Naive B cell (primary cell): ENCODE measurements at regions not wholly inside any gene's neighbourhood (a gene's known extent, or its start where the extent isn't known, plus 50 kb on each side); places are given as distances from the start of the nearest gene placed in this dataset.

Experiments used
- ATAC-seq, 2 donors: fragments of 150-1000 bp; cut with Tn5 transposase; 2 replicates each; pipeline ENCODE4 v1.10.0; 2021; ENCODE audit warnings: low read depth in 2 of 2, mild to moderate bottlenecking in 2 of 2, moderate library complexity in 2 of 2
- DNase-seq: peaks from one replicate; pipeline ENCODE4 v3.0.0; 2022
- H3K27ac Mint-ChIP-seq, 6 donors: one replicate each; pipeline ENCODE4 v1.8.0; 2020 to 2022; ENCODE audit warnings: mild to moderate bottlenecking in 6 of 6, mixed read lengths in 6 of 6, moderate library complexity in 5 of 6, inconsistent platforms in 2 of 6
- H3K27me3 Mint-ChIP-seq, 3 donors: one replicate each; pipeline ENCODE4 v1.8.0; 2021 to 2022; ENCODE audit warnings: mixed read lengths in 3 of 3, mild to moderate bottlenecking in 1 of 3
- H3K36me3 Mint-ChIP-seq, 2 donors: one replicate each; pipeline ENCODE4 v1.8.0; 2020 to 2022; ENCODE audit warnings: mixed read lengths in 2 of 2, inconsistent platforms in 1 of 2, mild to moderate bottlenecking in 1 of 2
- H3K4me1 Mint-ChIP-seq, 3 donors: one replicate each; pipeline ENCODE4 v1.8.0; 2020 to 2022; ENCODE audit warnings: mixed read lengths in 3 of 3, inconsistent platforms in 1 of 3, mild to moderate bottlenecking in 1 of 3, moderate library complexity in 1 of 3
- H3K4me3 Mint-ChIP-seq, 8 donors: one replicate each; pipeline ENCODE4 v1.8.0; 2020 to 2022; ENCODE audit warnings: mild to moderate bottlenecking in 8 of 8, mixed read lengths in 8 of 8, moderate library complexity in 8 of 8, inconsistent platforms in 2 of 8
- H3K9me3 Mint-ChIP-seq, 7 donors: one replicate each; pipeline ENCODE4 v1.8.0; 2020 to 2022; ENCODE audit warnings: mixed read lengths in 7 of 7, mild to moderate bottlenecking in 5 of 7, inconsistent platforms in 2 of 7, moderate library complexity in 1 of 7

GRCh38 chr20:48267860-48268633, 482.8 kb upstream of the SULF2 start:
- Mint-ChIP-seq H3K36me3 (peaks cover 0 to 4% of the 10 kb centered on the region in 2 donors), H3K27me3 (peaks cover 4 to 14% (median 6%) of the 10 kb centered on the region in 3 donors), H3K9me3 (peaks cover 0 to 7% (median 2%) of the 10 kb centered on the region in 7 donors), H3K4me3 (no peak overlapping the region), H3K27ac (no peak overlapping the region), H3K4me1 (no peaks in the 10 kb centered on the region)
- DNase-seq (no peak), ATAC-seq (no peak)

- DNase-seq (no peak), ATAC-seq (no peak)
- H3K4me3 Mint-ChIP-seq: no peak overlapping the region
- H3K4me1 Mint-ChIP-seq: no peaks in the 10 kb centered on the region
- peaks cover 0 to 9% (median 3%) of the 10 kb centered on the region in 3 donors for H3K27me3 Mint-ChIP-seq
- H3K36me3 Mint-ChIP-seq: no peaks in the 10 kb centered on the region
- H3K27ac Mint-ChIP-seq: no peak overlapping the region
- peaks cover 0 to 4% (median 0%) of the 10 kb centered on the region in 7 donors for H3K9me3 Mint-ChIP-seq
These were observed 481.3 kb upstream of the SULF2 start for GRCh38 chr20:48266571-48266970.

GRCh38 chr20:48265791-48266190, 480.5 kb upstream of the SULF2 start:
- Mint-ChIP-seq H3K9me3 (peaks cover 0 to 4% (median 0%) of the 10 kb centered on the region in 7 donors), H3K27ac (no peak overlapping the region), H3K4me3 (no peak overlapping the region), H3K27me3 (peaks cover 0 to 9% (median 0%) of the 10 kb centered on the region in 3 donors), H3K4me1 (no peaks in the 10 kb centered on the region), H3K36me3 (no peaks in the 10 kb centered on the region)
- DNase-seq (no peak), ATAC-seq (no peak)

GRCh38 chr20:48262955-48263354, 477.7 kb upstream of the SULF2 start:
- H3K27me3 Mint-ChIP-seq: peaks cover 5 to 16% (median 14%) of the 10 kb centered on the region in 3 donors
- no peaks in the 10 kb centered on the region for H3K4me1 Mint-ChIP-seq
- H3K27ac Mint-ChIP-seq: peak overlapping the region in 1 of 6 donors; percentile 19
- ATAC-seq: no peak
- H3K4me3 Mint-ChIP-seq: no peak overlapping the region
- H3K36me3 Mint-ChIP-seq: no peaks in the 10 kb centered on the region
- DNase-seq: no peak
- H3K9me3 Mint-ChIP-seq: peaks cover 0 to 4% (median 0%) of the 10 kb centered on the region in 7 donors

- ATAC-seq: no peak
- DNase-seq: no peak
- no peak overlapping the region for H3K4me3 Mint-ChIP-seq
- H3K36me3 Mint-ChIP-seq: no peaks in the 10 kb centered on the region
- no peak overlapping the region for H3K27ac Mint-ChIP-seq
- H3K9me3 Mint-ChIP-seq: peaks cover 0 to 5% (median 0%) of the 10 kb centered on the region in 7 donors
- H3K27me3 Mint-ChIP-seq: peaks cover 5 to 18% (median 18%) of the 10 kb centered on the region in 3 donors
- no peaks in the 10 kb centered on the region for H3K4me1 Mint-ChIP-seq
These were observed 477.2 kb upstream of the SULF2 start for GRCh38 chr20:48262466-48262865.

GRCh38 chr20:48261398-48261910, 476.2 kb upstream of the SULF2 start:
- DNase-seq (no peak), ATAC-seq (no peak)
- Mint-ChIP-seq H3K27me3 (peaks cover 5 to 26% (median 18%) of the 10 kb centered on the region in 3 donors), H3K27ac (no peak overlapping the region), H3K36me3 (no peaks in the 10 kb centered on the region), H3K4me3 (no peak overlapping the region), H3K9me3 (peaks cover 0 to 12% (median 0%) of the 10 kb centered on the region in 7 donors), H3K4me1 (no peaks in the 10 kb centered on the region)

GRCh38 chr20:48260129-48260756, 475.0 kb upstream of the SULF2 start:
- peaks cover 0 to 21% (median 6%) of the 10 kb centered on the region in 7 donors for H3K9me3 Mint-ChIP-seq
- no peaks in the 10 kb centered on the region for H3K4me1 Mint-ChIP-seq
- no peak overlapping the region for H3K27ac Mint-ChIP-seq
- H3K36me3 Mint-ChIP-seq: peaks cover 0 to 7% of the 10 kb centered on the region in 2 donors
- H3K27me3 Mint-ChIP-seq: peaks cover 5 to 26% (median 18%) of the 10 kb centered on the region in 3 donors
- no peak overlapping the region for H3K4me3 Mint-ChIP-seq
- ATAC-seq (no peak), DNase-seq (no peak)

- Mint-ChIP-seq H3K27ac (peak overlapping the region in 1 of 6 donors; percentile 16), H3K4me1 (no peaks in the 10 kb centered on the region), H3K27me3 (peaks cover 5 to 31% (median 18%) of the 10 kb centered on the region in 3 donors), H3K4me3 (no peak overlapping the region), H3K9me3 (peaks cover 0 to 21% (median 6%) of the 10 kb centered on the region in 7 donors), H3K36me3 (peaks cover 0 to 7% of the 10 kb centered on the region in 2 donors)
- ATAC-seq (no peak), DNase-seq (no peak)
These were observed 474.2 kb upstream of the SULF2 start for GRCh38 chr20:48259456-48259855.

GRCh38 chr20:48257833-48258232, 472.6 kb upstream of the SULF2 start:
- no peak for ATAC-seq
- Mint-ChIP-seq H3K4me1 (no peaks in the 10 kb centered on the region), H3K36me3 (peaks cover 0 to 7% of the 10 kb centered on the region in 2 donors), H3K27me3 (peaks cover 5 to 32% (median 20%) of the 10 kb centered on the region in 3 donors), H3K9me3 (peaks cover 0 to 21% (median 6%) of the 10 kb centered on the region in 7 donors), H3K27ac (no peak overlapping the region), H3K4me3 (no peak overlapping the region)
- no peak for DNase-seq

- no peak for ATAC-seq
- H3K4me1 Mint-ChIP-seq: no peaks in the 10 kb centered on the region
- H3K4me3 Mint-ChIP-seq: no peak overlapping the region
- H3K27me3 Mint-ChIP-seq: peaks cover 4 to 33% (median 16%) of the 10 kb centered on the region in 3 donors
- H3K27ac Mint-ChIP-seq: no peak overlapping the region
- H3K36me3 Mint-ChIP-seq: no peaks in the 10 kb centered on the region
- no peak for DNase-seq
- no peaks in the 10 kb centered on the region for H3K9me3 Mint-ChIP-seq
These were observed 462.7 kb upstream of the SULF2 start for GRCh38 chr20:48247961-48248360.

- no peaks in the 10 kb centered on the region for H3K9me3 Mint-ChIP-seq
- peak overlapping the region in 2 of 6 donors; percentile 71 to 83 for H3K27ac Mint-ChIP-seq
- H3K4me3 Mint-ChIP-seq: no peak overlapping the region
These were observed 460.9 kb upstream of the SULF2 start for GRCh38 chr20:48246061-48246790.

GRCh38 chr20:48242623-48243022, 457.3 kb upstream of the SULF2 start:
- Mint-ChIP-seq H3K27ac (no peak overlapping the region), H3K27me3 (peaks cover 14 to 31% (median 23%) of the 10 kb centered on the region in 3 donors), H3K4me1 (no peaks in the 10 kb centered on the region), H3K36me3 (no peaks in the 10 kb centered on the region), H3K4me3 (no peak overlapping the region), H3K9me3 (no peaks in the 10 kb centered on the region)
- no peak for ATAC-seq
- DNase-seq: no peak

More at GRCh38 chr20:48246061-48246790, 460.9 kb upstream of the SULF2 start:
- ATAC-seq (no peak), DNase-seq (no peak)
- H3K4me1 Mint-ChIP-seq: no peaks in the 10 kb centered on the region
- peaks cover 4 to 23% (median 8%) of the 10 kb centered on the region in 3 donors for H3K27me3 Mint-ChIP-seq
- no peaks in the 10 kb centered on the region for H3K36me3 Mint-ChIP-seq

- DNase-seq: no peak
- Mint-ChIP-seq H3K27ac (no peak overlapping the region), H3K9me3 (no peaks in the 10 kb centered on the region), H3K27me3 (peaks cover 14 to 29% (median 24%) of the 10 kb centered on the region in 3 donors), H3K4me1 (no peaks in the 10 kb centered on the region), H3K4me3 (no peak overlapping the region), H3K36me3 (no peaks in the 10 kb centered on the region)
- no peak for ATAC-seq
These were observed 456.2 kb upstream of the SULF2 start for GRCh38 chr20:48241482-48241881.
